Peyer's patch (tissue), 4 donors: ENCODE measurements at regions not wholly inside any gene's neighbourhood (a gene's known extent, or its start where the extent isn't known, plus 50 kb on each side); places are given as distances from the start of the nearest gene placed in this dataset.
"Not testable (repeated sequence)": the region's sequence is repeated elsewhere in the genome, so short reads cannot be mapped to it uniquely, and the experiment has no call there.

Experiments used
- DNase-seq, 3 donors: peaks; one replicate each; pipeline ENCODE4 v3.0.0-alpha.2; 2017 to 2019
- H3K27ac ChIP-seq, 4 donors: fragments of 200-600 bp; sonication (generic); one replicate each; pipeline ENCODE4 v1.5.1; 2016 to 2019
- H3K27me3 ChIP-seq, 2 donors: fragments of 200-600 bp; sonication (generic); one replicate each; pipeline ENCODE4 v1.5.1; 2019
- H3K36me3 ChIP-seq, 3 donors: fragments of 200-600 bp; sonication (generic); one replicate each; pipeline ENCODE4 v1.5.1; 2016 to 2019
- H3K4me1 ChIP-seq, 4 donors: fragments of 200-600 bp; sonication (generic); one replicate each; pipeline ENCODE4 v1.5.1; 2016 to 2019
- H3K4me3 ChIP-seq, 4 donors: fragments of 200-600 bp; sonication (generic); 1 replicate in 3 of 4; 2 replicates in 1 of 4; pipeline ENCODE4 v1.5.1; 2016 to 2019; ENCODE audit warnings: mild to moderate bottlenecking in 1 of 4
- H3K9me3 ChIP-seq, 4 donors: fragments of 200-600 bp; sonication (generic); one replicate each; pipeline ENCODE4 v1.5.1; 2016 to 2019; ENCODE audit warnings: mild to moderate bottlenecking in 1 of 4
- POLR2A ChIP-seq, 2 donors: fragments of 450-650 bp; IDR thresholded peaks; one replicate each; pipeline ENCODE4 v1.5.1; 2017; ENCODE audit warnings: antibody characterized with exemption in 2 of 2, mild to moderate bottlenecking in 2 of 2, moderate library complexity in 2 of 2
- TF ChIP-seq, protein P1 (sequence below), 6 experiments: fragments of 450-650 bp in 4 of 6; fragments of 200-600 bp in 2 of 6; sonication (generic) in 1 of 6; IDR thresholded peaks; one replicate each; pipeline ENCODE4 v1.5.1; 2017 to 2019; ENCODE audit warnings: antibody characterized with exemption in 6 of 6, mild to moderate bottlenecking in 3 of 6, moderate library complexity in 1 of 6

DNA sequence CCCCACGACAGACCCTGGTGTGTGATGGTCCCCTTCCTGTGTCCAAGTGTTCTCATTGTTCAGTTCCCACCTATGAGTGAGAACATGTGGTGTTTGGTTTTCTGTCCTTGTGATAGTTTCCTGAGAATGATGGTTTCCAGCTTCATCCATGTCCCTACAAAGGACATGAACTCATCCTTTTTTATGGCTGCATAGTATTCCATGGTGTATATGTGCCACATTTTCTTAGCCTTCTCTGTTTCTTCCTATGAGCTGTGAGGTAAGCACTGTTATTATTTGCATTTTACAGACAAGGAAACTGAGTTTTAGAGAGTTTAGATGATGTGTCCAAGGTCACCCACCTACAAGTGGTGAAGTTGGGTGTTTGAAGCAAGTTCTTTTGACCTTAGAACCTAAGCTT is 51.1 kb upstream of the BNC1 start:
- not testable (repeated sequence) for H3K27ac ChIP-seq, H3K4me1 ChIP-seq, H3K27me3 ChIP-seq, H3K36me3 ChIP-seq, H3K9me3 ChIP-seq, H3K4me3 ChIP-seq, DNase-seq

DNA sequence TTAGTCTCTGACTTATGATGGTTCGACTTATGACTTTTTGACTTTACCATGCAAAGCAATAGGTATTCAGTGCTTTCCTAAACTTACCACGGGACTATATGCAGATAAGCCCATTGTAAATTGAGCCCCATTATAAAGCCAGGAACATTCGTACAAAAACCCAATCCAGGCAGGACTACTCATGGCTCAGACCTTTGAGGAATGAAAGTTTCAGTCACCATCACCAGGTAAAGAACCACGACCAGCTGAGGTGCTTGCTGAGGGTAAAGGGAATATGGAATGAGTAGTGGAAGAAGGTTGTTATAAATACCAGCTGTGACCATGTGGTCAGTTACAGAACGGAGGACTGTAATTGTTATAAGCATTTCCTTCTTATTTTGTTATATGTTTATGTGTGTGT is 54.9 kb upstream of the BNC1 start:
- TF ChIP-seq, protein P1, sequence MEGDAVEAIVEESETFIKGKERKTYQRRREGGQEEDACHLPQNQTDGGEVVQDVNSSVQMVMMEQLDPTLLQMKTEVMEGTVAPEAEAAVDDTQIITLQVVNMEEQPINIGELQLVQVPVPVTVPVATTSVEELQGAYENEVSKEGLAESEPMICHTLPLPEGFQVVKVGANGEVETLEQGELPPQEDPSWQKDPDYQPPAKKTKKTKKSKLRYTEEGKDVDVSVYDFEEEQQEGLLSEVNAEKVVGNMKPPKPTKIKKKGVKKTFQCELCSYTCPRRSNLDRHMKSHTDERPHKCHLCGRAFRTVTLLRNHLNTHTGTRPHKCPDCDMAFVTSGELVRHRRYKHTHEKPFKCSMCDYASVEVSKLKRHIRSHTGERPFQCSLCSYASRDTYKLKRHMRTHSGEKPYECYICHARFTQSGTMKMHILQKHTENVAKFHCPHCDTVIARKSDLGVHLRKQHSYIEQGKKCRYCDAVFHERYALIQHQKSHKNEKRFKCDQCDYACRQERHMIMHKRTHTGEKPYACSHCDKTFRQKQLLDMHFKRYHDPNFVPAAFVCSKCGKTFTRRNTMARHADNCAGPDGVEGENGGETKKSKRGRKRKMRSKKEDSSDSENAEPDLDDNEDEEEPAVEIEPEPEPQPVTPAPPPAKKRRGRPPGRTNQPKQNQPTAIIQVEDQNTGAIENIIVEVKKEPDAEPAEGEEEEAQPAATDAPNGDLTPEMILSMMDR (IDR thresholded peaks at IDR 0.05), result no peak
- no peak for TF ChIP-seq POLR2A (IDR thresholded peaks at IDR 0.05)
- Histone ChIP-seq H3K9me3 (no peaks in the 10 kb centered on the region), H3K36me3 (no peaks in the 10 kb centered on the region), H3K4me1 (no peaks in the 10 kb centered on the region), H3K27ac (no peak overlapping the region), H3K27me3 (no peaks in the 10 kb centered on the region), H3K4me3 (no peak overlapping the region)
- DNase-seq, result no peak

DNA sequence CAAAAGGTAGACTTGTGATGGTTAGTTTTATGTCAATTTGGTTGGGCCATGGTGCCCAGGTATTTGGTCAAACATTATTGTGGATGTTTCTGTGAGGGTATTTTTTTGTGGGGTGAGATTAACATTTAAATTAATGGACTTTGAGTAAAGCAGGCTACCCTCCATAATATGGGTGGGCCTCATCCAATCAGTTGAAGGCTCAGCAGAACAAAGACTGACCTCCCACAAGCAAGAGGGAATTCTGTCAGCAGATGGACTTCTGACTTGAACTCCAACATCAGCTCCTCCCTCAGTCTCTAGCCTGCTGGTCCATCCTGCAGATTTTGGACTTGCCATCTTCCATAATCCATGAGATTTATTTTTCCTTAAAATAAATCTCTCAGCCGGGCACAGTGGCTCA is 55.6 kb upstream of the BNC1 start:
- H3K9me3 ChIP-seq, result no peaks in the 10 kb centered on the region
- no peaks in the 10 kb centered on the region for H3K36me3 ChIP-seq
- no peak overlapping the region for H3K27ac ChIP-seq
- no peaks in the 10 kb centered on the region for H3K4me1 ChIP-seq
- H3K4me3 ChIP-seq, result no peak overlapping the region
- no peaks in the 10 kb centered on the region for H3K27me3 ChIP-seq
- DNase-seq, result no peak
- TF ChIP-seq, protein P1 (IDR thresholded peaks at IDR 0.05), result no peak
- no peak for TF ChIP-seq POLR2A (IDR thresholded peaks at IDR 0.05)

DNA sequence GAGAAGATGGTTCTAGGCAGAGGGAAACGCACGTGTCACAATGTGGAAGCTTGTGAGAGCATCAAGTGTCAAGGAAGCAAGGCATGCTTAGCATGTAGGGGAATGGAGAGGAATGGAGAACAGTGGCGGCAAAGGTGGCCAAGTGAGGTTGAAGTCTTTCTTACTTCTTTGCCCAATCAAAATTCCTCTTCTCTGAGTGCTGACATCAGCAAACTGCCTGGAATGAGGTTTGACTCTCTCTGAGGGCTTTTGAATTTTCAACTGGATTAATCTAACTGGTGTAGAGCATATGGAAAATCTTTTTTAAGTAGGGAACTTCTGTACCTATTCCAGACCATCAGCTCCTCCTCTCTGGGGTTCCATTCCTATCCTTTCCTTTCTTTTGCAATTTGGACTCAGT is 61.9 kb upstream of the BNC1 start:
- Histone ChIP-seq H3K27me3 (no peaks in the 10 kb centered on the region), H3K9me3 (no peaks in the 10 kb centered on the region), H3K4me1 (no peaks in the 10 kb centered on the region), H3K27ac (no peak overlapping the region), H3K36me3 (no peaks in the 10 kb centered on the region), H3K4me3 (no peak overlapping the region)
- no peak for DNase-seq
- TF ChIP-seq, protein P1 (IDR thresholded peaks at IDR 0.05), result no peak
- no peak for TF ChIP-seq POLR2A (IDR thresholded peaks at IDR 0.05)

DNA sequence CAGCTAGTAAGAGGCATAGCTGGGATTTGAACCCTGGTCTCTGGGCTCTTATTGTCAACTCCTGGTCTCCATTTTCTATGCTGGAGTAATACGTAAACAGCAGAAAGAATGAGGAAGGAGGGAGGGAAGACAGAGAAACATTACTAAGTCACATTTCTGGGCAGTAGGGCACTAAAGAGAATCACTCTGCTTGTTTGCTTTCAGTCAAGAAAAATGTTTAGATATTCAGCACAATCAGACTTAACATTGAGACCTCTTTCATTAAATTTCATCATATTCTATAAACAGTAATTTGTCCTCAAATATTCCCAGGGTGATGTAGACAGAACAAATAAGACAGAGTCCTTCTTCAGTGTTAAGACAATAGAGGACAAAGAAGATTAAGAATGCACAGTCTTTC is 67.7 kb upstream of the BNC1 start:
- DNase-seq, result no peak
- Histone ChIP-seq H3K4me1 (no peaks in the 10 kb centered on the region), H3K36me3 (no peaks in the 10 kb centered on the region), H3K27ac (no peak overlapping the region), H3K9me3 (no peaks in the 10 kb centered on the region), H3K4me3 (no peak overlapping the region), H3K27me3 (no peaks in the 10 kb centered on the region)
- TF ChIP-seq, protein P1 (IDR thresholded peaks at IDR 0.05), result no peak
- TF ChIP-seq POLR2A (IDR thresholded peaks at IDR 0.05), result no peak

DNA sequence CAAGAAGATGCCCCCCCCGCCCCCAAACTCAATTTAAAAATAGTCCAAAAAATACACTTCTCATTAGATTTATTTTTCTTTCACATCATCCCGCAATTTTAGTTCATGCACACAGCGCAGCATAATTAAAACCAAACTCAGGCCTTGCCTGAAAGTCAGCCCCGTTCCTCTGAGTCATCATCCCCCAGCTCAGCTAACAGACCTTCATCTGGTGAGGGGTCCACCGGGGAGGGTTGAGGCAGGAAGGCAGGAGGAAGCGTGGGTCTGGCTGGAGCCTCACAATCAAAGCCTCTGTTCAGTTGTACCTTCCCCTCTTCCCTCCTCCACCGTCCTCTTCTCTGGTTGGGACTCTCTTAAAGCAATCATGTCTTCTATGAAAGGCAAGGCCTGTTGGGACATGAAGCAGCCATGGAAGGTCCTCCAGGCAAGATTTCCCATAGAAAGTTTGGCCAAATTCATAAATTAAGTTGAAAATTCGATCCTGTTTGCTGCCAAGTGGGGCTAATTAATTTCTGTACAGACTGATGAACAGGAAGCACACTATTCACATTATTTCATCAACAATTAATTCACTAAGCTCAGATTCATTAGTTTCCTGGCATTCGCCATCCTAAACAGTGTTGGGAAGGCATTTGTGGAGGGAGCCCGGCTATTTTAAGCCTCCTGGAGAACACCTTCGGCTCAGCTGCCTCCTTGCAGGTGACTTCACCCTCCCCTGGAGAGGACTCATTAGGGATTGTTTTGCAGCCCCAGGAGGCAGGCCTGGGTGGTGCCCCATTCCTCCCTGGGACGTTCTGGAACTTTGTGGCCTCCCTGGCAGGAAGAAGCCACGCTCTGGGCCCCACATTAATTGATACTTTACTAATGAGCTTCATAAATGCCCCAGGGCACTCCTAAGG is 72.3 kb upstream of the BNC1 start:
- Histone ChIP-seq H3K27me3 (no peaks in the 10 kb centered on the region), H3K4me3 (no peak overlapping the region), H3K9me3 (no peaks in the 10 kb centered on the region), H3K27ac (no peak overlapping the region), H3K4me1 (no peaks in the 10 kb centered on the region), H3K36me3 (no peaks in the 10 kb centered on the region)
- no peak for DNase-seq
- no peak for TF ChIP-seq POLR2A (IDR thresholded peaks at IDR 0.05)
- TF ChIP-seq, protein P1 (IDR thresholded peaks at IDR 0.05), result no peak
